Glomerular visceral epithelial cell (primary cell): ENCODE measurements at regions not wholly inside any gene's neighbourhood (a gene's known extent, or its start where the extent isn't known, plus 50 kb on each side); places are given as distances from the start of the nearest gene placed in this dataset.

Source experiments
- DNase-seq: peaks from one replicate; pipeline ENCODE4 v3.0.0-alpha.2; 2016; ENCODE audit errors: extremely low spot score

- DNase-seq: no peak
Measured at GRCh38 chr17:70794738-70795137, 625.4 kb downstream of the KCNJ2 start.

- no peak for DNase-seq
Measured at GRCh38 chr17:70795620-70796019, 626.3 kb downstream of the KCNJ2 start.

DNA sequence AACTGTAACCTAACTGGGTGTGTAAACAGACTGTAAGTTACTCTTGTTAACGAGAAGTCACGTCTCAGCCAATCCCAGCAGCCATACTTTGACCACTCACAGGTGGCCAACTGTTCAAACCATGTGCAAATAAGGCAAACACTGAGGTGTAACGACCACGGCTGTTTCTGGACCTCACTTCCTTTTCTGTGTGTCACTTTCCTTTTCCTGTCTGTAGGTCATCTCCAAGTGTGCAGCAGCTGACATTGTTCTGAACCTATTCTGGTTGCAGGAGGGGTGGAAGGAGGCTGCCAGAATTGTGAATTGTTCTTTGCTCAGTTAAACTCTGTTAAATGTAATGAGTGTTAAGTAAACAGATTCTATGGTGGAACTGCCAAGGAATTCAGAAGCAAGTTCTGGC, 627.4 kb downstream of the KCNJ2 start:
- DNase-seq: no peak

DNA sequence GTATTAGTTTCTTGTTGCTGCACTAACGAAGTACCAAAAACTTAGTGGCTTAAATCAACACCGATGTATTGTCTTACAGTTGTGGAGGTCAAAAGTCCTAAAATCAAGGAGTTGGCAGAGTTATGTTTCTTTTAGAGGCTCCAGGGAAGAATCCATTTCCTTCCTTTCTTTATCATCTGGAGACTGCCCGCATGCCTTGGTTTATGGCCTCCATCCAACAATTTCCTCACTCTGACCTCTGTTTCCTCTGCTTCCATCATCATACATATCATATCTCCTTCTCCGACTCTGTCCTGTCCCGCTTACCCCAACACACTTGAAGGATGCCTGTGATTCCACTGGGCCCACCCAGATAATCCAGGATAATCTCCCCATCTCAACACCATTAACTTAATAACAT, 627.8 kb downstream of the KCNJ2 start:
- no peak for DNase-seq

GRCh38 chr17:70804161-70804560, 634.8 kb downstream of the KCNJ2 start:
- no peak for DNase-seq

- peak; percentile 9 for DNase-seq
Measured at GRCh38 chr17:70808596-70808995, 639.3 kb downstream of the KCNJ2 start.

DNA sequence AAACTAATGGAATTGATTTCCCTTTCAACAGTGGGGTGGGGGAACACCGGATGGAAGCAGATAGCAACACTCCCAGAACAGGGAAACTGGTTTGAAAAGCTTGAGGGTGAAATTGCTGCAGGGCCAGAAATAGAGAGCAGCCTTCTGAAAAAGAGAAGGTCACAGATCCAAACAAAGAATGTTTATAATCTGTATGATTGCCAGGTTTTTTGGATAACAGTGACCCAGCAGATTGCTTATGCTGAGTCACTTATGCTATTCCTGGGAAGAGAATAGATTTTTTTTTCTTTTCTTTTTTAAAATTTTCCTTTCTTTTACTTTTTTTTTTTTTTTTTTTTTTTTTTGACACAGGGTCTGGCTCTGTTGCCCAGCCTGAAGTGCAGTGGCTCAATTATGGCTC, 641.3 kb downstream of the KCNJ2 start:
- DNase-seq: no peak

DNA sequence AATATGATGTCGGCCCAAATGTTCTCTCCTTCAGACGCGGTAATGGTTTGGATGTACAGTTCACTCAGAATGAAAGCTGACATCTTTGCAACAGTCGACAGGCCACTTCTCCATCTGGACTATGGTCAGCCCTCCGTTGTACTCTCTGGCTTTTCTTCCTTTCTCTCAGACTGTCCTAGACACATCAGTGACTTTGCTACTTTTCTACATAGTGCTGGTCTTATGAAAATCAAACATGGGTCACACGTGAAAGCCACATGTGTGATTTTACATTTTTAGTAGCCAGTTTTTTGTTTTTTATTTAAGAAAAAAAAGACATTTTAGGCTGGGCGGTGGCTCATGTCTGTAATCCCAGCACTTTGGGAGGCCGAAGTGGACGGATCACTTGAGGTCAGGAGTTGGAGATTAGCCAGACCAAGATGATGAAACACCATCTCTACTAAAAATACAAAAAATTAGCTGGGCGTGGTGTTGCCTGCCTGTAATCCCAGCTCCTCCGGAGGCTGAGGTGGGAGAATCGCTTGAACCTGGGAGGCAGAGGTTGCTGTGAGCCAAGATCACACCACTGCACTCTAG, 644.1 kb downstream of the KCNJ2 start:
- peak; percentile 40 for DNase-seq

GRCh38 chr17:70819183-70819582, 649.9 kb downstream of the KCNJ2 start:
- DNase-seq: no peak

- DNase-seq: peak; percentile 38
Measured at GRCh38 chr17:70820276-70820675, 650.9 kb downstream of the KCNJ2 start.

- no peak for DNase-seq
Measured at GRCh38 chr17:70825321-70826125, 656.2 kb downstream of the KCNJ2 start.

DNA sequence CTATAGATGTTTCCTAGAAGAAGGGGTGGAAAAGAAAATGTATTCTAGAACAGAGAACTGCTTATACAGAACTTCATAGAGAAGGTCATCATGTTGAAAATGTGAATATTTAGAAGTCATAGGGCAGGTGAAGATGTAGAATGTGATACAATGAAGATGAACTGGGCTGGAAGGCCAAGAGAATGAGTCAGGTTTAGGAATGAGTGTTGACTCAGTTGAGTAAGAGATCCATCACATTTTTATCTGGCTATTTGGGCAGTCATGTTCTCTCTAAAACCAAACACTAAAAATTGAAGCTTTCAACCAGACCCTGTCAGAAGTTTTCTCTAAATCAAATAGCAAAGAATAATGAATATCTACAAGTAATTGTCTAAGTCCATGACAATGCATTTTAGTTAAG, 660.5 kb downstream of the KCNJ2 start:
- no peak for DNase-seq

- DNase-seq: no peak
Measured at GRCh38 chr17:70834039-70834438, 664.7 kb downstream of the KCNJ2 start.

GRCh38 chr17:70848785-70849184, 679.5 kb downstream of the KCNJ2 start:
- peak; percentile 49 for DNase-seq

DNA sequence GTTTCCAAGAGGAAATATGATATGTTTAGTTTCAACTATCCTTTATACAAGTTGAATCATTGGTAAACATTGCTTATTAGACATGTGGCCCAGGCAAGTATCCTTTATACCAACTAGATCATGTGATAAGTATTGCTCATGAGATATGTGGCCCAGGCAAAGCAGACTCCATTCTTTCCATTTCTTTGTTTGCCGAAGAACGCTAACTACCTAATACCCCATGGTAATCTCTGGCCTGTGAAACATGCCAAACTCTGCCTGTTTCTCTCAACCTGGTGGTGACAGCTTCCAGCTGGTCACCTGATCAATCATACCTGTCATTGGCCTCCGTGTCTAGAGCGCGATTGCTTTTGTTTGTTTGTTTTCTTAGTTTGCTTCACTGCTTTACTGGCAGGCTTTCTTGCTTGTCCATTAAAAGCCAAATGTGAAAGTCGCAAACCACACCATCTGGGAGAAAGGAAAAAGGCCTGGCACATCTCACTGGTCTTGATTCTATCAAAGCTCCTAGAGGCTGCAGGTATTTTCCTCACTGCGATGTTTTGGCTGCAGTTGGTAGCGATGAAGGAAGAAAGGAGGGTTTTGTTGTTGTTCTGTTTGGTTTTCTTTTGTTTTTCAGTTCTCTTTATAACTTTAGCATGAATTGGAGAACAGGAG, 686.2 kb downstream of the KCNJ2 start:
- DNase-seq: no peak

GRCh38 chr17:70857351-70857750, 688.0 kb downstream of the KCNJ2 start:
- DNase-seq: no peak

- no peak for DNase-seq
Measured at GRCh38 chr17:70859829-70860228, 690.5 kb downstream of the KCNJ2 start.

GRCh38 chr17:70862295-70862694, 693.0 kb downstream of the KCNJ2 start:
- DNase-seq: no peak

DNA sequence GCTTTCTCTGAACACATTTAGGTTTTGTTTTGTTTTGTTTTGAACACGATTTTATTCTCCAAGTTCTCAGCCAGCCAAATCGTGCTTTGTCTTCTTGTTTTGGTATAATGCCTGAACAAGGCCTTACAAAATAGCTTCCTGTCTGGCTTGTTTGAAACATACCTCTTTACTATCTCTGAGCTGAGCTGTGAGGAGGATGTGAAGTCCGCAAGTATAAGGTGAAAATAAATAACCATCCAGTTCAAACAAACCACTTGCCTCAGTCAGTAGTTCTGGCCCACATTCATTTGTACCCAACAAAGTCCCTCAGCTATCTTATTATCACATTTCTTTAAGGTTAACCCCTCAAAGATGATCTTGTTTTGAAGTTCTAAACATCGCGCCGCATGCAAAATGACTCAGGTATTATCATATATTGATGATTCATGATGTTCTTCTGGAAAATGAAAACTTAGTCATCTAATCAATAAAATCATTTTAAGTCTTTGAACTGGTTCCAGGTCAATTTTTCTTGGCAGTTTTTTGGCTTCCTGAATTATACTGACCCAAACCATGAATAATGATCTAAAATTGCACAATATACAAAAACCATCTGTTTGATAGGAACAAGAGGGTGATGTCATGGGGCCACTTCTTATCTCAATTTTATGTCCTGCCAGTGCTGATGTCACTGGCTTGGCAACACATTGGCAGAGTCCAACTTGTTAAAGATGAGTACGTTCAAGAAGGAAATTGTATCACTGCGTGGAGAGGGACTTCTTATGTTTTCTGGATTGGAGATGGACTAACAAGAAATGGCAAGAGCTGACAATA, 694.3 kb downstream of the KCNJ2 start:
- no peak for DNase-seq

GRCh38 chr17:70865993-70866804, 696.9 kb downstream of the KCNJ2 start:
- DNase-seq: no peak

DNA sequence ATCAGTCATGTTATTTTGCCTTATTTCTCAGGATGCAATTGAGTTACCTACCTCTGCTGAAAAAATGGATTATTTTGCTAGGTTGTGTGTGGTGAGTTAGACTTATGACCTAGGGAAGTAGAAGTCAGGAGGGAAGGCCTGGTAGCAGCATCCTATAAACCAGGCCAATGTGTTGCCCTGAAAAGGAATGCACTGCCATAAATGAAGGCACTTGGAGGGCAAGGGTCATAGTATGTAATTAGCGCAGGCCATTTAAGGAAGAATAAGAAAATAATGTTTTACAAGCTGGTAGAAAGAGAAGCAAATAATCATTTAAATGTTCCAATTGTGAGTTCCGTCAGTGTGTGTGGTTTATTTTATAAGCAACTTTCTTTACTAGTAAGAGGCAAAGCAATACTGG, 698.8 kb downstream of the KCNJ2 start:
- DNase-seq: no peak
